ENCODE measurements at regions not wholly inside any gene's neighbourhood (a gene's known extent, or its start where the extent isn't known, plus 50 kb on each side); places are given as distances from the start of the nearest gene placed in this dataset.

- TF ChIP-seq RARB (CRISPR knock-in tag; IDR thresholded peaks at IDR 0.05) (no peak), ARNTL (CRISPR knock-in tag; IDR thresholded peaks at IDR 0.05; ENCODE audit: borderline replicate concordance, low read depth) (no peak), ZNF565 (CRISPR knock-in tag; conservative IDR thresholded peaks at IDR 0.05; ENCODE audit: low read depth) (no peak), ZFP30 (CRISPR knock-in tag; IDR thresholded peaks at IDR 0.05) (no peak), ESRRG (CRISPR knock-in tag; IDR thresholded peaks at IDR 0.05) (no peak), GLIS3 (CRISPR knock-in tag; IDR thresholded peaks at IDR 0.05) (no peak), BACH2 (CRISPR knock-in tag; IDR thresholded peaks at IDR 0.05; ENCODE audit: borderline replicate concordance) (no peak), ZNF8 (CRISPR knock-in tag; IDR thresholded peaks at IDR 0.05) (no peak), SNAI2 (CRISPR knock-in tag; IDR thresholded peaks at IDR 0.05) (no peak)
- TF ChIP-seq, protein P1, sequence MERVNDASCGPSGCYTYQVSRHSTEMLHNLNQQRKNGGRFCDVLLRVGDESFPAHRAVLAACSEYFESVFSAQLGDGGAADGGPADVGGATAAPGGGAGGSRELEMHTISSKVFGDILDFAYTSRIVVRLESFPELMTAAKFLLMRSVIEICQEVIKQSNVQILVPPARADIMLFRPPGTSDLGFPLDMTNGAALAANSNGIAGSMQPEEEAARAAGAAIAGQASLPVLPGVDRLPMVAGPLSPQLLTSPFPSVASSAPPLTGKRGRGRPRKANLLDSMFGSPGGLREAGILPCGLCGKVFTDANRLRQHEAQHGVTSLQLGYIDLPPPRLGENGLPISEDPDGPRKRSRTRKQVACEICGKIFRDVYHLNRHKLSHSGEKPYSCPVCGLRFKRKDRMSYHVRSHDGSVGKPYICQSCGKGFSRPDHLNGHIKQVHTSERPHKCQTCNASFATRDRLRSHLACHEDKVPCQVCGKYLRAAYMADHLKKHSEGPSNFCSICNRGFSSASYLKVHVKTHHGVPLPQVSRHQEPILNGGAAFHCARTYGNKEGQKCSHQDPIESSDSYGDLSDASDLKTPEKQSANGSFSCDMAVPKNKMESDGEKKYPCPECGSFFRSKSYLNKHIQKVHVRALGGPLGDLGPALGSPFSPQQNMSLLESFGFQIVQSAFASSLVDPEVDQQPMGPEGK (CRISPR knock-in tag; IDR thresholded peaks at IDR 0.05; ENCODE audit: borderline replicate concordance) = no peak
Measured at GRCh38 chr20:60478533-60478932, 520.3 kb downstream of the CDH26 start.
